ENCODE measurements at regions not wholly inside any gene's neighbourhood (a gene's known extent, or its start where the extent isn't known, plus 50 kb on each side); places are given as distances from the start of the nearest gene placed in this dataset.

DNA sequence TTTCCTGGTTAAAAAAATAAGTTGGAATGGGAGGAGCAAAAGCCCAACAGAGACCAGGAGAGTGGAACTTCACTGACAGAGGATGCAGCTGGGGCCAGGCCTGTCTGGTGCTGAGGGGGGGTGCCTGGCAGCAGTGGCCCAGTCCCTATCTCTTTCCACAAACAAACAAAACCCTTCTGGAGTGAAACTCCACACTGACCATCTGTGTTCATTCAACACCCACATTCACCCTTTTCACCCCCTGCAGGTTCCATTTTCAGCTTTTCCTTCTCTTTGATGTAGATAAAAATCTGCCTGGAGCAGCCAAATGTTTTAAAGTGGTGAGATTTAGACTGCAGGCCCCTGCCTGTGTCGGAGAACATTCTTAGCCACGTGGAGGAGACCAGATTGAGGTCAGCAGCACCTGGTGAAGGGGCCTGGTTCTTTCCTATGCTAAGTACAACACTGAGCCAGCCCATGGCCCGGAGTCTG, 161.4 kb upstream of the CDH11 start:
- ChIA-PET RAD21 (ENCODE audit: low non-redundant PET in 1 of 2, low total read pairs in 2 of 2, uncharacterized antibody in 2 of 2, unreplicated experiment in 2 of 2) (no interaction called here), CTCF (no interaction called here), POLR2A (no interaction called here)
- BruUV-seq (replicated peaks) = no TSS peak
- Histone ChIP-seq H3K9ac (ENCODE audit: low read length) (no peak overlapping the region), H3K4me3 (replicated peaks in 1 of 2; ENCODE audit: low read depth in 1 of 2, low read length in 2 of 2) (no peak overlapping the region), H3K36me3 (ENCODE audit: control insufficient read depth in 1 of 2, insufficient read depth in 2 of 2, low read length in 2 of 2) (no peaks in the 10 kb centered on the region), H3K4me1 (ENCODE audit: control insufficient read depth in 1 of 2, insufficient read depth in 2 of 2, low read length in 2 of 2) (no peaks in the 10 kb centered on the region), H2AFZ (ENCODE audit: low read depth, low read length, poor library complexity, severe bottlenecking) (no peak overlapping the region), H3K27me3 (ENCODE audit: insufficient read depth, low read length) (no peaks in the 10 kb centered on the region), H3K79me2 (ENCODE audit: insufficient read depth, low read length) (no peaks in the 10 kb centered on the region), H4K20me1 (ENCODE audit: insufficient read depth) (no peaks in the 10 kb centered on the region), H3K27ac (ENCODE audit: low read depth, low read length) (no peak overlapping the region), H3K9me3 (ENCODE audit: control insufficient read depth in 1 of 2, insufficient read depth in 1 of 2, low read depth in 1 of 2, low read length in 2 of 2) (peaks cover 7 to 31% of the 10 kb centered on the region in 2 experiments; a peak in 2 of 4 replicates), H3K9me2 (ENCODE audit: insufficient read depth) (no peaks in the 10 kb centered on the region), H3K4me2 (ENCODE audit: low read length) (no peak overlapping the region)
- DNase-seq (ENCODE audit: low read depth, low spot score) (no peak), ATAC-seq (no peak)
- intact Hi-C loops (cut with micrococcal nuclease) = no loop called here
- TF ChIP-seq, protein P1, sequence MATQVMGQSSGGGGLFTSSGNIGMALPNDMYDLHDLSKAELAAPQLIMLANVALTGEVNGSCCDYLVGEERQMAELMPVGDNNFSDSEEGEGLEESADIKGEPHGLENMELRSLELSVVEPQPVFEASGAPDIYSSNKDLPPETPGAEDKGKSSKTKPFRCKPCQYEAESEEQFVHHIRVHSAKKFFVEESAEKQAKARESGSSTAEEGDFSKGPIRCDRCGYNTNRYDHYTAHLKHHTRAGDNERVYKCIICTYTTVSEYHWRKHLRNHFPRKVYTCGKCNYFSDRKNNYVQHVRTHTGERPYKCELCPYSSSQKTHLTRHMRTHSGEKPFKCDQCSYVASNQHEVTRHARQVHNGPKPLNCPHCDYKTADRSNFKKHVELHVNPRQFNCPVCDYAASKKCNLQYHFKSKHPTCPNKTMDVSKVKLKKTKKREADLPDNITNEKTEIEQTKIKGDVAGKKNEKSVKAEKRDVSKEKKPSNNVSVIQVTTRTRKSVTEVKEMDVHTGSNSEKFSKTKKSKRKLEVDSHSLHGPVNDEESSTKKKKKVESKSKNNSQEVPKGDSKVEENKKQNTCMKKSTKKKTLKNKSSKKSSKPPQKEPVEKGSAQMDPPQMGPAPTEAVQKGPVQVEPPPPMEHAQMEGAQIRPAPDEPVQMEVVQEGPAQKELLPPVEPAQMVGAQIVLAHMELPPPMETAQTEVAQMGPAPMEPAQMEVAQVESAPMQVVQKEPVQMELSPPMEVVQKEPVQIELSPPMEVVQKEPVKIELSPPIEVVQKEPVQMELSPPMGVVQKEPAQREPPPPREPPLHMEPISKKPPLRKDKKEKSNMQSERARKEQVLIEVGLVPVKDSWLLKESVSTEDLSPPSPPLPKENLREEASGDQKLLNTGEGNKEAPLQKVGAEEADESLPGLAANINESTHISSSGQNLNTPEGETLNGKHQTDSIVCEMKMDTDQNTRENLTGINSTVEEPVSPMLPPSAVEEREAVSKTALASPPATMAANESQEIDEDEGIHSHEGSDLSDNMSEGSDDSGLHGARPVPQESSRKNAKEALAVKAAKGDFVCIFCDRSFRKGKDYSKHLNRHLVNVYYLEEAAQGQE (IDR thresholded peaks at IDR 0.05; ENCODE audit: low read depth) = no peak
- TF ChIP-seq, protein P2, sequence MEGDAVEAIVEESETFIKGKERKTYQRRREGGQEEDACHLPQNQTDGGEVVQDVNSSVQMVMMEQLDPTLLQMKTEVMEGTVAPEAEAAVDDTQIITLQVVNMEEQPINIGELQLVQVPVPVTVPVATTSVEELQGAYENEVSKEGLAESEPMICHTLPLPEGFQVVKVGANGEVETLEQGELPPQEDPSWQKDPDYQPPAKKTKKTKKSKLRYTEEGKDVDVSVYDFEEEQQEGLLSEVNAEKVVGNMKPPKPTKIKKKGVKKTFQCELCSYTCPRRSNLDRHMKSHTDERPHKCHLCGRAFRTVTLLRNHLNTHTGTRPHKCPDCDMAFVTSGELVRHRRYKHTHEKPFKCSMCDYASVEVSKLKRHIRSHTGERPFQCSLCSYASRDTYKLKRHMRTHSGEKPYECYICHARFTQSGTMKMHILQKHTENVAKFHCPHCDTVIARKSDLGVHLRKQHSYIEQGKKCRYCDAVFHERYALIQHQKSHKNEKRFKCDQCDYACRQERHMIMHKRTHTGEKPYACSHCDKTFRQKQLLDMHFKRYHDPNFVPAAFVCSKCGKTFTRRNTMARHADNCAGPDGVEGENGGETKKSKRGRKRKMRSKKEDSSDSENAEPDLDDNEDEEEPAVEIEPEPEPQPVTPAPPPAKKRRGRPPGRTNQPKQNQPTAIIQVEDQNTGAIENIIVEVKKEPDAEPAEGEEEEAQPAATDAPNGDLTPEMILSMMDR (IDR thresholded peaks at IDR 0.05 in 2 of 3, conservative IDR thresholded peaks at IDR 0.05 in 1 of 3; ENCODE audit: borderline replicate concordance in 1 of 3, insufficient read depth in 1 of 3, low read depth in 2 of 3, low read length in 2 of 3) = no peak
- TF ChIP-seq ZNF274 (IDR thresholded peaks at IDR 0.05; ENCODE audit: low read depth, low read length) = no peak
- TF ChIP-seq SRF (IDR thresholded peaks at IDR 0.05; ENCODE audit: low read depth) = no peak
- TF ChIP-seq, protein P3, sequence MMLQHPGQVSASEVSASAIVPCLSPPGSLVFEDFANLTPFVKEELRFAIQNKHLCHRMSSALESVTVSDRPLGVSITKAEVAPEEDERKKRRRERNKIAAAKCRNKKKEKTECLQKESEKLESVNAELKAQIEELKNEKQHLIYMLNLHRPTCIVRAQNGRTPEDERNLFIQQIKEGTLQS (IDR thresholded peaks at IDR 0.05) = no peak
- TF ChIP-seq EGR1 (IDR thresholded peaks at IDR 0.05; ENCODE audit: low read depth) = no peak
- TF ChIP-seq POLR2AphosphoS5 (IDR thresholded peaks at IDR 0.05; ENCODE audit: low read depth, low read length) = no peak
- no peak for TF ChIP-seq POLR2A (IDR thresholded peaks at IDR 0.05; ENCODE audit: borderline replicate concordance, extremely low read depth, insufficient read depth, insufficient read length)
- no peak for TF ChIP-seq ZFX (IDR thresholded peaks at IDR 0.05)
- no peak for TF ChIP-seq ELF1 (IDR thresholded peaks at IDR 0.05; ENCODE audit: borderline replicate concordance, low read depth)
- TF ChIP-seq EZH2phosphoT487 (IDR thresholded peaks at IDR 0.05; ENCODE audit: borderline replicate concordance) = no peak
- TF ChIP-seq CBX3 (IDR thresholded peaks at IDR 0.05; ENCODE audit: low read depth) = no peak
- no peak for TF ChIP-seq JUND (IDR thresholded peaks at IDR 0.05)
- TF ChIP-seq CEBPB (IDR thresholded peaks at IDR 0.05; ENCODE audit: low read depth) = no peak
